ENCODE measurements at regions not wholly inside any gene's neighbourhood (a gene's known extent, or its start where the extent isn't known, plus 50 kb on each side); places are given as distances from the start of the nearest gene placed in this dataset.

- TF ChIP-seq, protein P1, sequence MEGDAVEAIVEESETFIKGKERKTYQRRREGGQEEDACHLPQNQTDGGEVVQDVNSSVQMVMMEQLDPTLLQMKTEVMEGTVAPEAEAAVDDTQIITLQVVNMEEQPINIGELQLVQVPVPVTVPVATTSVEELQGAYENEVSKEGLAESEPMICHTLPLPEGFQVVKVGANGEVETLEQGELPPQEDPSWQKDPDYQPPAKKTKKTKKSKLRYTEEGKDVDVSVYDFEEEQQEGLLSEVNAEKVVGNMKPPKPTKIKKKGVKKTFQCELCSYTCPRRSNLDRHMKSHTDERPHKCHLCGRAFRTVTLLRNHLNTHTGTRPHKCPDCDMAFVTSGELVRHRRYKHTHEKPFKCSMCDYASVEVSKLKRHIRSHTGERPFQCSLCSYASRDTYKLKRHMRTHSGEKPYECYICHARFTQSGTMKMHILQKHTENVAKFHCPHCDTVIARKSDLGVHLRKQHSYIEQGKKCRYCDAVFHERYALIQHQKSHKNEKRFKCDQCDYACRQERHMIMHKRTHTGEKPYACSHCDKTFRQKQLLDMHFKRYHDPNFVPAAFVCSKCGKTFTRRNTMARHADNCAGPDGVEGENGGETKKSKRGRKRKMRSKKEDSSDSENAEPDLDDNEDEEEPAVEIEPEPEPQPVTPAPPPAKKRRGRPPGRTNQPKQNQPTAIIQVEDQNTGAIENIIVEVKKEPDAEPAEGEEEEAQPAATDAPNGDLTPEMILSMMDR (IDR thresholded peaks at IDR 0.05; ENCODE audit: low read depth, low read length) = no peak
- TF ChIP-seq POLR2A (IDR thresholded peaks at IDR 0.05; ENCODE audit: extremely low read depth, insufficient read length) = no peak
Measured at GRCh38 chr13:31940076-31940475, 91.5 kb upstream of the FRY start.

Data from NB4 (cell line).